ENCODE measurements at regions not wholly inside any gene's neighbourhood (a gene's known extent, or its start where the extent isn't known, plus 50 kb on each side); places are given as distances from the start of the nearest gene placed in this dataset.

DNA sequence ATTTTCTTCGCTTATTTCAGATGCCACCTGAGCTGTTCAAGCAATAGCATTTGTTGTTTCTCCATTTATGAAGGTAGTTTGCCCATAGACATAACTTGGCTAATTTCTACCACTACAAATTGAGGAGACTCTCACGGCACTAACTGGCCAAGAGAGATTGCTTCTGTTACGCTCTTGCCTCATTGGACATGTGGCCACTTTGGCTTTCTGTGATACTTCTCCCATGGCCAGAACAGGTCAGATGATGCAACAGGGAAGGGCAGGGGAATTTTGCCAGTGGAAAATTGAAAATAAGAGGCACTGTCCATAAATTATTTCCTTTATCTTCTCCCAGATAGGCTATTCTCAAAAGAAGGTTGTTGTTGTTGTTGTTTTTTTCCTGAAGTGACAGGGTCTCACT lies 1633.3 kb upstream of the LRRTM3 start:
- DNase-seq (ENCODE audit: low spot score): no peak

DNA sequence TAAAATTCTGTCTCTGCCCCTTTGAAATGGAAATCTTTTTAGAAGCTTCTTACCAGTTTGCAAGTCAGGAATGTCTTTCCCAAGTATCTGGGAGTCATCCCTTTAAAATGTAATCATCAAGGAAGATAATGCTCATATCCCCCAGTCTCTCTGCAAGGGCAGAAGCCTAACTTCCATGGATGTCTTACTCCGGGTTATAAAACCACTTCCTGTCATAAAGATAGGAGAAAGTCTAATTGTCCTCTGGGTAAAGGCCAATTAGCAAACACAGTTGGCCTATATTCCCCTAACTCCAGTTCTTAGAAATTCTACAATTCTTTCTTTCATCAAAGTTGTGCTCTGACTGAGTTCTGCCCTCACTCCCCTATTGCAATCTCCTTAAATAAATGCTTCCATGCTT lies 1631.5 kb upstream of the LRRTM3 start:
- DNase-seq (ENCODE audit: low spot score): no peak

DNA sequence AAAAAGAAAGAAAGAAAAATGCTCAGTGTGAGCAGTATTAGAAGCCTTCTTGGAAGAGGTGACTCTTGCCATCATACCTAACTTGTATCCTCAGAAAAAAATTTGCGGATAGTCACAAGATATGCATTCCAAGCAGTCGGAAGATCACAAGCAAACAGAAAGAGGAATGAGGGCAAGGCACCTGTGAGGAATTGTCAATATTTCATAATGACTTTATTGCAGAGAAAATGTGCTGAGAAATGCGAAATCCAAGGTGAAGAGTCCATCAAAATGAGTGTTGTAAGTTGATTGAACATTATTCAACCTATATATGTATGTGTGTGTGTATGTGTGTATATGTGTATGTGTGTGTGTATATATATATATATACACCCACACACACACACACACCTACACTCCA lies 1624.7 kb upstream of the LRRTM3 start:
- DNase-seq (ENCODE audit: low spot score): no peak

DNA sequence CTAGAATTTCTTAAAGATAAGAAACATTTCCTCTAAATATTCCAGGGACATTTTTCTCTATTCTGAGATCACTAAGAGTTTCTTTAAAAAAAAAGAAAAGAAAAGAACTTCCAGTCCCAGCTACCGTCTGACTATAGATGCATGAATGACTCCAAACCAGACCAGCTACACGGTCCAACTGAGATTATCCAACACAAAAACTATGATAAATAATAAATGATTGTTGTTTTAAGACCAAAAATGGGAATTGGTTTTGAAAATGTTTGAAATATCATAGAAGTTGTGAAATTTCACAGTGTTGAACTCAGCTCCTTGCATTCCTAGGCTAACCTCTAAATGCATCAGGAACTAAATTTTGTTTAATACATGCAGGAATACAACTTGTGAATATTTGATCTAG lies 1619.6 kb upstream of the LRRTM3 start:
- no peak for DNase-seq (ENCODE audit: low spot score)

DNA sequence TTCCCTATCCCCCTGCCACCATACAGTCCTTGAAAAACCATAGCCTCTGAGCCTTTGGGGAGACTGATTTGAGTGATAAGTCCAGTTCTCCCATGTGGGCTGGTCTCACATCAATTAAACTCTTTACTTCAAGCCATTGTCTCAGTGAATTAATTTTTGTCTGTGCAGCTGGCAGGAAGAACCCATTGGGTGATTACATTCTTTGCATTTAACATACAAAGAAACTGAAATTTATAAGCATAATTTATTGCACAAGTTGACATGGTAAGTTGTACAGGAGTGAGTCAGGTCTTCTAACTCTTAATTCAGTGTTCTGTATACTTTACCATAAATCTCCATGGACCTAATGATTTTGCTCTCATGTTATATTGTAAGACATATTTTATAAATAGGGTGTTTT lies 1613.0 kb upstream of the LRRTM3 start:
- no peak for DNase-seq (ENCODE audit: low spot score)

DNA sequence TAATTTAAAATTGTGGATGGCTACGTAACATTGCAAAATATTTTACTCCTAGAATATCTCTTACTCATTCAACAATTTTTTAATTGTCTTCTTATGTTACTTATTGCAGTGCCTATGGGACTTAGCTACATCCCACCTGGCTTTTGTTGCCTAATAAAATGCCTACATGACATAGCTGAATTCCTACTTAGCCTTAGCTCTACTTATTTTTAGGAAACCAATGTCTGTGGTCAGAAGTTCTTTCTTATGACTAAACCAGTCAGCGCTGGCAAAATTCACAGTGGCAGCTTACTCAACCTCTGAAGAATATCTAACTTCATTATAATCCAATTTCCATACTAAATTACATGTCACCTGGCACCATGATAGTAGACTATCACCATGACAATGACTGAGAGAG lies 1612.4 kb upstream of the LRRTM3 start:
- DNase-seq (ENCODE audit: low spot score): no peak

DNA sequence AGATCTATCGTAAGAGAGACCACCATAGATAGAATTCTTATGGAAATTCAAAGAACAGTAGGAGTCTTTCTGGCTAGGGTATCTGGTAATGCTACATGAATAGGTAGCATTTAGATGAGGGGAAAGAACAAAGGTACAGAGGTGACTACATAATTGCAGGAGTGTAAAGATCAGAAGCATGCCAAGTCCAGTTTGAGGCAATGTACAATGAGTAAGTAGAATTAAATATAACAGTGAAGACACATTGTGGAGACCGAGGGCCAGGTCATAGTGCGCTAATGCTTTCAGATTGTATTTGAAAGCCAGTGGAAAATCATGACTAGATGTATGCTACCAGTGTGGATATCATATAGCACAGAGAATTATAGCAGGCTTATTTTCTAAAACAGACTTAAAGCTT lies 1611.6 kb upstream of the LRRTM3 start:
- no peak for DNase-seq (ENCODE audit: low spot score)

DNA sequence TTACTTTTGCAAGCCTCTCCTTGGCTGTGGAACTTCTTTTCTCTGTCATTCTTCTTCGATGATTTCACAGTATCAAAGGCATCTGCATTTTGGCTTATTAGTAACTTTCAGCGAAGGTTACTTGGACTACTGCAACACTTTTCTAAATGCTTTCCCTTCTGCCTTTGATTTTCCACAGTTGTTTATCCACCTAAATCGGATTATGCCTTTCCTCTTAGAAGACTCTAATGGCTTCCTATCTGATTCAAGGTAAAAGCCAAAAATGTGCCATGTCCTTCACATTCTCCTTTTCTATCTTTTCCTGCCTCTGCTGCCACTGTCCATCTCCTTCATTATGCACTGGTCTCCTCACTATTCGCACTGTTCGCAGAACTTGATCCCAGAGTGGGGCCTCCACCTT lies 1606.3 kb upstream of the LRRTM3 start:
- no peak for DNase-seq (ENCODE audit: low spot score)

DNA sequence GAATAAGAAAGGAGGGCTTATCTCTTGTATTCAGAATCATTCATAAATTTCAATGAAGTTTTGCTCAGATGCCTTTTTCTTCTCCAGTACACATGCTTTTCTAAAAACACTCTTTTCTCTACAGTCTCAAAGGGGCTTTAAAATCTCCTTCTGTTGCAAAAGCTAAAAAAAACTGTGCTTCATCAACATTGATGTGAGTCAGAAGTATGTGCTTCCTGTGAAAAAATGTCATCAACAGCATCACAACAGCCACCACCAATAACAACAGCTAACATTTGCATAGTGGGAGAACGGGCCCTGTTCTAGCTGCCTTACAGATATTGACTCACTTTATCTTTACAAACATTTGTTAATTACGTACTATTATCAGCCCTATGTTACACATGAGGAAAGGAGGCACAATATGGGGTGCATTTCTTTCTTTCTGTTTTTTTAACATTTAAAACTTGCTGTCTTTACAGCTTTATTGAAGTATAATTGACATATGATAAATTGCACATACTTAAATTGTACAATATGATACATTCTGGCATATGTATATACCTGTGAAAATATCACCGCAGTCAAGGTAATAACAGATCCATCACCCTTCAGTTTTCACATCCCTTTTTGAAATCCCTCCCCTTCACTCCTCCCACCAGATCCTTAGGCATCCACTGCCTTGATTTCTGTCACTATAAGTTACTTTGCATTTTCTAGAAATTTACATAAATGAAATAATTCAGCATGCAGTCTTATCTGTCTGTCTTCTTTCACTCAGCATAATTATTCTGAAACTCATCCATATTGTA lies 1605.4 kb upstream of the LRRTM3 start:
- no peak for DNase-seq (ENCODE audit: low spot score)

DNA sequence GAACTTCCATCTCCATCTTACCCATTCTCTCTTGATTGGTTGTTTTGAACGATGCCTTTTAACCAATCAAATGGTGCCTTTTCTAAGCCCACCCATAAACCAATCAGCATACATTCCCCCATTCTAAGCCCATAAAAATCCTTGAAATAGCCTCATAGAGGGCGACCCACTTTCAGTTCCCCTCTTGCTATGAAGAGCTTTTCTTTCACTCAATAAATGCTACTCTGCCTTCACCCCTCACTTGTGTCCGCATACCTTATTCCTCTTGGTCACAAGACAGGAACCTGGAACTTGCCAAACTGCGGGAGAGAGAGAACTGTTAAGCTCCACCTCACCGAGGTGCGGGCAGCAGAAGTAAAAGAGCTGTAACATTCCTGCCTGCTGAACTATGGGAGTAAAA lies 1602.0 kb upstream of the LRRTM3 start:
- no peak for DNase-seq (ENCODE audit: low spot score)

DNA sequence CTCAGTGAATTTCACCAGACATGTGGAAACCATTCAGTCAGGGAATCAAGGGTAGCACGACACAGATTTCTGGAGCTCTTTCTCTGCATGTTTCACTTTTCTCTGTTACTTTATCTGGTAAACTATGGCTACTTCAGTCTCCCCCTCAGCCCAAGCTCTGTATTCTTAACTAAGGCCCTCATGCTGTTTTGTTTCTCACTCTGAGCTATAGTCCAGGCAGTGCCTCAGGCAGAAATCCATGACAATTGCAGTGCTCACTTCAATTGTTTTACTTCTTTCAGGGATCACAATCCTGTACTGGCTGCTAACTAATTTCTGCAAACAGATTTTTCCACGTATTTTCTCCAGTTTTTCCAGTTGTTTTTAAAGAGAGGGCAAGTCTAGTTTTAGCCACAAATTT lies 1599.9 kb upstream of the LRRTM3 start:
- DNase-seq (ENCODE audit: low spot score): no peak

DNA sequence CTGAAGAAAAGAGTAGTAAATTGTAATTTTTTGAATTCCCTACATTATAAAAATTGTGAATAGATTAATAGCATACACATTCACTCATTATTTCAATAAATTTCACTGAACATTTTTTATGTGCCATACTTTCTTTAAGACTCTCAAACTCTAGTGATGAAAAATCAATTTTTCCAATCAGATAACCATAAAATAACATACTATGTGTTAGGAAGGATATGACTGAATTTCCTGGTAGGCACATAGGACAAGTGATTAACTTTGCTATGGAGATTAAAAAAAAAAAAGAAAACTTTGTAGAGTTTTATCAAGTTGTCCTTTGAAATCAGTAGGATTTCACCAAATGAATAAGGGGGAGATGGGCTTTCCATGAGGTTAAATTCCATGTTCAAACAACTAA lies 1597.3 kb upstream of the LRRTM3 start:
- no peak for DNase-seq (ENCODE audit: low spot score)

DNA sequence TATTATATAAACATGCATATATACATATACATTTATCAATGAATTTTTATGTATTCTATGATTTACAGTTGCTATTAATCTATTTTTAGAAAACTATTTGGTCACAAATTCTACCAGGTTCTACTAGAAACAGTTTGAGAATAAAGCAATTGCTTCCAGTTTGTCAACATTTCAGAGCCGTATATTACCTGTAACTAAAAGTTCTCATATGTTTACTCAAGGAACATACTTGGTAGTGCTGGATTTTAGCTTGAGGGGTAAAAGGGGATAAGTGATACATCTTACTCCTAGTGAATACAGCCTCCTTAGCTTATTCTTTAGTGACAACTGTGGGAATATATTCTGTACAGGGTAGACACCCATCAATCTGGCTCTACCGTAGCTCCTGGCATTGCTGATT lies 1590.5 kb upstream of the LRRTM3 start:
- DNase-seq (ENCODE audit: low spot score): no peak

DNA sequence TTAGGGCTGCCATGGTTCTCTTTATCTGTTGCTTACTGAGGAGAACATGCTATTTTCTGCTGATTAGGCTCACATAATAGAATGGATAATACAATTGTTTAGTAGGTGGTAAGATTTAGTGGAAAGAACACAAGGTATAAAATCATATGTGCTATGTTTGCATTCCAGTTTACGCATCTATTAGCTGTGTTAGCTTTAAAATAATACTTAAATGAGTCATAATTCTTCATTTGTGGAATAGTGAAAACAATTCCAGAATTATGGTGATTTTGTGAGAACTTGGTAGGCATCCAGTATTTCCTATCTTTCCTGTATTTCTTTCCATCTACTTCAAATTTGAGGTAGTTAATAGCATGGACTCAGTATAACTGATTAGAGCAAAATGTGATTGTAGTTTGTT lies 1585.5 kb upstream of the LRRTM3 start:
- no peak for DNase-seq (ENCODE audit: low spot score)

DNA sequence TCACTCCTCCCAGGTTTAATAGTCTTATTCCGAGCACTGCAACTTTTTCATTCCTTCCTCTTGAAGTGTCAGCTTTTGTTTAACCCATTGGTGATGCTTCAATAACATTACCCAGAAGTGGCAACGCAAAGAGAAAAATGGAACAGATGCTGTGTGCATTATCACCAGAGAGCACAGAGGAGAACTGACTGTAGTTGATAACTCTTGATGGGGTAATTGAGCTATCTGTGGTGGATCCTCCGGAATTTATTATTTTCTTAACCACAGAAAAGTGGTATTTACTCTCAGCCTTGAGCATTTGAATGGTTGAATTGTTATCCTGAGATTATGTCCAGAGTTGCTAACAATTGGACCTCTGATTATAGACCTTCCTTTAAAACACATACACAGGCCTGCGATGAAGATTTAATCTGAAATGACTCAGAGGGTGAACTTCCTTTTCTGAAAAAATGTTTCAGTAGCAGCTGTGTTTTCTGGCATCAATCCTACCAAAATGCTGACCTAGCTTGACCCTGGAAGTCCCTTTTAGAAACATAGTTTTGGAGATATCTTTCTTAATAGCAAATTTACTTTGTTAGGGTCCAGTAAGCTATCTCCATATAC lies 1584.4 kb upstream of the LRRTM3 start:
- no peak for DNase-seq (ENCODE audit: low spot score)

DNA sequence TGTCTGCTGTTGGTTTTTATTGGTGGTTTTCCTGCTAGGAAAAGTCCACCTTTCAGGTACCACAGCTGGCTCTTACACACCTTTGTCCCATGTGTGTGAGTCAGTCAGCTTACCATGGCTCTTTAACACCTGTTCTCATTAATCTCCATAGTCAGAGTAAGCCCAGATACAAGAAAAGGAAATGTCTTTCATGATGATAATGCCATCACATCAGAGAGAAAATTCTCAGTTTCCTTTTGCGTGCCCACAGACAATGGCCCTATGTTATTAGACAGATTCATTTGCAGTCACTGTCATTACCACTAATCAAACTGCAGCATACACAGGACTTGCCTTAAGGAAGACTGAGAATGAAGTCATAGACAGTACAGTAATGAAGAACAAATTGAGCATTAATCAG lies 1583.6 kb upstream of the LRRTM3 start:
- no peak for DNase-seq (ENCODE audit: low spot score)

DNA sequence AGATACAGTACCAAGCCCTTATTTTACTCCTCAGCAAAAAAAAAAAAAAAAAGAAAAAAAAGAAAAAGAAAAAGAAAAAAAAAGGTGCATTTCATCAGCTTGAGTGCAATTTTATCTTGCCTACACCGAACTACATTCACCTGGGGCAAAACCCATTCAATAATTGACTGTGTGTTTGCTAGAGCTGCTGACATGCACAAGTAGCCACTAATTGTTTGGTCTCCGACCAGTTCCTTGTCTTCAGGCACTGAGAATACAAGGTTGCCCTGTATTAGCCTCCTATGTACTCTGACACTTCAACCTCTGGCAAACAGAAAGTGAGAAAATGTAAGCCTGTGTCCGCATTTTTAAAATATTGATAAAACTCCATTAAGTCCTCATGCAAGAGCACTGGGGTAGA lies 1579.4 kb upstream of the LRRTM3 start:
- no peak for DNase-seq (ENCODE audit: low spot score)

DNA sequence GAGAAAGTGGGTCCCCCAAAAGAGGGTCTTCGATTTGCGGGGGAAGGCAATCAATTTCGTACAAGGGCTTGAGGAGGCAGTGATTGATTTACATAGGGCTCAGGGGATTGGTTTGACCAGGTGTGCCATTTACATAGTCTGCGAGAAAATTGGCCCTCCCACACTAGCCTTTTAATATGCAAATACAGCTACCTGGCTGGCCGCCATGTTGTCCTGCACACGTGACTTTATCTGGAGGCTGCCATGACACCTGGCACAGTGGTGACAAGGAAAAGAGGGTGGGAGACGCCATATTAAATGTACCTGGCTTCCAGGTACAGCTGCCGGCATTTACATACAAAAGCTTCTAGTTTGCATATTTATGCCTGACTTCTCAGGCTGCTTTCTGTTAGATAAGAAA lies 1577.2 kb upstream of the LRRTM3 start:
- no peak for DNase-seq (ENCODE audit: low spot score)

DNA sequence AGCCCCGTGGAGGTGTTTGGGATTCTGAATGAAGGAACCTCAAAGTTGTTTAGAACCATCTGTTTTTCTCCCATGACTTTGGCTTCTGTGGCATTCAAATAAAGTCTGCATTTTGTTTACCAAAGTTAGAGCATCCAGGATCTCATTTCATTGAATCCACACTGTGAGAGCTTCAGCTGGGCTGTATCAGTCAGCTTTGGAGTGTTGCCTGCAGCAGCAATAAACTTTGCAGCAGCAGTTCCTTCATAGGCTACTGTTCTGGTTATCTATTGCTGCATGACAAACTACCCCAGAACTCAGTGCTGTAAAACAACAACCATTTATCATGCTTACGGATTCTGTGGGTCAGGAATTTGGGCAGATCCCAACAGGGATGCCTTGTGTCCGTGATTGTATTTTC lies 1575.2 kb upstream of the LRRTM3 start:
- no peak for DNase-seq (ENCODE audit: low spot score)

DNA sequence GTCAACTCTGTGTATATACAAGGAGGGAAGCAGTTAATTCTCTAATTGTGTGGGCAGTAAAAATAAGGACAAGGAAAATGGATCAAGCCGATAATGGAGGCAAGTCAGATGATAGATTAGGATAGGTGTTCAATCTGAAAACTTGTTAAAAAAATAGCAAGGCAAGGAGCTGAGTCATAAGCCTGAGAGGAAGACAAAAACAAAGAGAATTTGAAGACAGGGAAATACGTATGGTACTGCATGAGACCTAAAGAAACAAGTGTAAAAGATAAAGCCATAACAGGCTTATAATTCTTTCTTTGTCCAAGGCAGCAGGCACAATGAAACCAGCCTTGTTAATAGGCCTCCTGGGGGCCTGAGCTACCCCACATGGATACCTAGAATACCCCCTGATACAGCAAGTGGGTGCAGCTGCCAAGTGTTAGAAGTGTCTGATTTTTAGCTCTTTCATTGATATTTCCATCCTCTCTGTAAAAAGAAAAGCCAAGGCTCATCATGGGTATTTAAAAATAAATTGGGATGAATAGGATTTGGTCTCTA lies 1570.6 kb upstream of the LRRTM3 start:
- no peak for DNase-seq (ENCODE audit: low spot score)

DNA sequence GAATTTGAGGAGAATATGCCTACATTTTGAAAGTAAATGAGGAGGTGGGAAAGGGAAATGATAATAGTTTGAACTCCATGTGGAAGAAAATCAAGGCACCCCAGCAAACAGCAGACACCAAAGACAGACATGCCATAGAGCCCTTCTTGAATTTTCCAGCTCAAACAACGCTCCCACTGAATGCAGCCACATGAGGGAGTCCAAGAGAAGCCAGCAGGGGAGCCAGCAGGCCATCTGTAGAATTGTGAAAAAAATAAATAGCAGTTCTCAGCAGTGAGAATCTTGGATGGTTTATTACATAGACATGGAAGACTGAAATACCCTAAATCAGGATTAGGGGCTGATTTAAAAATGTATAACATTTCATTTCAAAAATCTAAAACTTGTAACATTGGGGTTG lies 1567.3 kb upstream of the LRRTM3 start:
- DNase-seq (ENCODE audit: low spot score): peak; percentile 24

DNA sequence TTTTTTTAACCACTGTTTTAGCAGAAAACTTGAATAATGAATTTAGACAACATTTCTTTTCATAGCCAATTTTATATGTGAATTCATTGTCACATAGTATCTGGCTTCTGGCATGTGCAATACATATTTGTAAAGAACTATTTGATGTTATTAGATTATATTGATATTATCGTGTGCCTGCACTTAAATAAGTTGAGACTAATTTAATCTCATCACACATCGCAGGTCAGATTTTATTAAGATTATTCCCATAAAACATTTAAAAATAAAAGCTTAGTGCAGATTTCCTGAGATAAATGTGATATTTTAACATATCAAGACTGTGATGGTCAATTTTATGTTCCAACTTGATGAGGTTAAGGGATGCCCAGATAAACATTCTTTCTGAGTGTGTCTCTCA lies 1565.3 kb upstream of the LRRTM3 start:
- DNase-seq (ENCODE audit: low spot score): no peak

DNA sequence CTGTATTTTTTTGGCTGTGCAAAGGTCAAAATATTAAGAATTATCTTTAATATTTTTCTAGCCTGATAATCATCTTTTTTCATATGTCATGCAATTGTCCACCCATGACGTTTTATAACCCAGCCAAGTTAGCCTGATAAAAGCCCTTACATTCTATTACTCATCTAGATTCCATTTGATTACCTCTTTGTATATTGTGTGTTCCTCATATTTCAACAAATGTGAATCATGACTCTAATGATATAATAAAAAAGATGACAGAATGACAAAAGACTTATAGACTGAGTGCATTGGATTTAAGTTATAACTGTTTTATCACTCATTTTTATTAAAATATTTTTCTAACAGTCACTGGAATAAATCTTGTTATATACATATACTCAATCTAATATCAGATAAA lies 1560.0 kb upstream of the LRRTM3 start:
- no peak for DNase-seq (ENCODE audit: low spot score)

DNA sequence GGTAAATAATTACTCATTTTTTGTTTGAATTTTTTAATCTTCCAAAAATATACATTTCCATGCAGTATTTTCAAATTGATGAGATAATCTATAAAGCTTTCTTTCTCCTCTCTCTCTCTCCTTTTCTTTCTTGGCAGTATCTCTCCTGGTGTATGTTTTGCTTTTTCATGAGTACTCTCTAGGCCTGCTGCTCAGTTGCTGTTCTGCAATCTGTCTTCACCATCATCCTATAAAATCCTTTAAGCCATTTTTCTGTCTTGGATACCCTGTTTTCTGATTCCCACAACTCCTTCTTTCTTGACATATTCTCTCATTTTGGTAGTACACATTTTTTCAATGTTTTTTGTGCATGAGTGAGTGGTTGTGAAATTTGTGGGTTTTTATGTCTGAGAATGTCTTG lies 1558.1 kb upstream of the LRRTM3 start:
- DNase-seq (ENCODE audit: low spot score): no peak
